ENCODE measurements at regions not wholly inside any gene's neighbourhood (a gene's known extent, or its start where the extent isn't known, plus 50 kb on each side); places are given as distances from the start of the nearest gene placed in this dataset.

- no peak overlapping the region for H3K4me3 Mint-ChIP-seq
- no peaks in the 10 kb centered on the region for H3K27me3 Mint-ChIP-seq (ENCODE audit: insufficient read depth)
- TF ChIP-seq CTCF (IDR thresholded peaks at IDR 0.05) = no peak
- H3K9me3 Mint-ChIP-seq = peaks cover 33% of the 10 kb centered on the region
- no peak for DNase-seq
- no peak overlapping the region for H3K27ac Mint-ChIP-seq
- H3K36me3 Mint-ChIP-seq (ENCODE audit: low read depth) = no peaks in the 10 kb centered on the region; the same call in 1 of the 2 replicates
- no peaks in the 10 kb centered on the region for H3K4me1 Mint-ChIP-seq (ENCODE audit: low read depth)
Measured at GRCh38 chr17:33484559-33484958, 191.5 kb upstream of the ASIC2 start.

- Mint-ChIP-seq H3K36me3 (ENCODE audit: low read depth) (peaks cover 5% of the 10 kb centered on the region; the same call in 1 of the 2 replicates), H3K27ac (no peak overlapping the region), H3K9me3 (peaks cover 42% of the 10 kb centered on the region), H3K27me3 (ENCODE audit: insufficient read depth) (no peaks in the 10 kb centered on the region), H3K4me3 (no peak overlapping the region), H3K4me1 (ENCODE audit: low read depth) (no peaks in the 10 kb centered on the region)
- no peak for TF ChIP-seq CTCF (IDR thresholded peaks at IDR 0.05)
- DNase-seq = no peak
Measured at GRCh38 chr17:33486135-33486885, 193.2 kb upstream of the ASIC2 start.

- no peak for TF ChIP-seq CTCF (IDR thresholded peaks at IDR 0.05)
- Mint-ChIP-seq H3K27me3 (ENCODE audit: insufficient read depth) (no peaks in the 10 kb centered on the region), H3K27ac (no peak overlapping the region)
Measured at GRCh38 chr17:33487187-33487879, 194.2 kb upstream of the ASIC2 start.

GRCh38 chr17:33491871-33492481, 198.9 kb upstream of the ASIC2 start:
- peaks cover 5% of the 10 kb centered on the region; the same call in 1 of the 2 replicates for H3K36me3 Mint-ChIP-seq (ENCODE audit: low read depth)
- H3K9me3 Mint-ChIP-seq = peaks cover 69% of the 10 kb centered on the region
- no peaks in the 10 kb centered on the region for H3K4me1 Mint-ChIP-seq (ENCODE audit: low read depth)
- DNase-seq = no peak
- H3K27me3 Mint-ChIP-seq (ENCODE audit: insufficient read depth) = no peaks in the 10 kb centered on the region; the same call in 1 of the 2 replicates
- H3K27ac Mint-ChIP-seq = no peak overlapping the region
- no peak overlapping the region for H3K4me3 Mint-ChIP-seq
- no peak for TF ChIP-seq CTCF (IDR thresholded peaks at IDR 0.05)

More at GRCh38 chr17:33487187-33487879, 194.2 kb upstream of the ASIC2 start:
- Mint-ChIP-seq H3K4me1 (ENCODE audit: low read depth) (no peaks in the 10 kb centered on the region), H3K4me3 (no peak overlapping the region), H3K36me3 (ENCODE audit: low read depth) (peaks cover 5% of the 10 kb centered on the region; the same call in 1 of the 2 replicates), H3K9me3 (peaks cover 51% of the 10 kb centered on the region)
- no peak for DNase-seq

GRCh38 chr17:33492731-33493265, 199.7 kb upstream of the ASIC2 start:
- H3K4me3 Mint-ChIP-seq = no peak overlapping the region
- no peak for TF ChIP-seq CTCF (IDR thresholded peaks at IDR 0.05)
- H3K27ac Mint-ChIP-seq = no peak overlapping the region
- no peaks in the 10 kb centered on the region for H3K4me1 Mint-ChIP-seq (ENCODE audit: low read depth)
- peaks cover 8% of the 10 kb centered on the region for H3K36me3 Mint-ChIP-seq (ENCODE audit: low read depth)
- no peaks in the 10 kb centered on the region; the same call in 1 of the 2 replicates for H3K27me3 Mint-ChIP-seq (ENCODE audit: insufficient read depth)
- DNase-seq = no peak
- peaks cover 67% of the 10 kb centered on the region for H3K9me3 Mint-ChIP-seq
